ENCODE measurements at regions not wholly inside any gene's neighbourhood (a gene's known extent, or its start where the extent isn't known, plus 50 kb on each side); places are given as distances from the start of the nearest gene placed in this dataset.

- H3K27me3 Mint-ChIP-seq (ENCODE audit: unreplicated experiment), result peaks cover 3% of the 10 kb centered on the region
- no peak for DNase-seq
- H3K9me3 Mint-ChIP-seq (ENCODE audit: unreplicated experiment), result no peaks in the 10 kb centered on the region
- no peaks in the 10 kb centered on the region for H3K4me1 Mint-ChIP-seq (ENCODE audit: low read depth, unreplicated experiment)
- no peak overlapping the region for H3K27ac Mint-ChIP-seq (ENCODE audit: unreplicated experiment)
- H3K36me3 Mint-ChIP-seq (ENCODE audit: unreplicated experiment), result no peaks in the 10 kb centered on the region
- TF ChIP-seq, protein P1, sequence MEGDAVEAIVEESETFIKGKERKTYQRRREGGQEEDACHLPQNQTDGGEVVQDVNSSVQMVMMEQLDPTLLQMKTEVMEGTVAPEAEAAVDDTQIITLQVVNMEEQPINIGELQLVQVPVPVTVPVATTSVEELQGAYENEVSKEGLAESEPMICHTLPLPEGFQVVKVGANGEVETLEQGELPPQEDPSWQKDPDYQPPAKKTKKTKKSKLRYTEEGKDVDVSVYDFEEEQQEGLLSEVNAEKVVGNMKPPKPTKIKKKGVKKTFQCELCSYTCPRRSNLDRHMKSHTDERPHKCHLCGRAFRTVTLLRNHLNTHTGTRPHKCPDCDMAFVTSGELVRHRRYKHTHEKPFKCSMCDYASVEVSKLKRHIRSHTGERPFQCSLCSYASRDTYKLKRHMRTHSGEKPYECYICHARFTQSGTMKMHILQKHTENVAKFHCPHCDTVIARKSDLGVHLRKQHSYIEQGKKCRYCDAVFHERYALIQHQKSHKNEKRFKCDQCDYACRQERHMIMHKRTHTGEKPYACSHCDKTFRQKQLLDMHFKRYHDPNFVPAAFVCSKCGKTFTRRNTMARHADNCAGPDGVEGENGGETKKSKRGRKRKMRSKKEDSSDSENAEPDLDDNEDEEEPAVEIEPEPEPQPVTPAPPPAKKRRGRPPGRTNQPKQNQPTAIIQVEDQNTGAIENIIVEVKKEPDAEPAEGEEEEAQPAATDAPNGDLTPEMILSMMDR (IDR thresholded peaks at IDR 0.05; ENCODE audit: partially characterized antibody, unreplicated experiment), result no peak
- no peak overlapping the region for H3K4me3 Mint-ChIP-seq (ENCODE audit: unreplicated experiment)
Observed at GRCh38 chr15:96254173-96254572, 76.3 kb upstream of the NR2F2 start.

- Mint-ChIP-seq H3K9me3 (ENCODE audit: unreplicated experiment) (peaks cover under 1% of the 10 kb centered on the region), H3K27me3 (ENCODE audit: unreplicated experiment) (peaks cover 3% of the 10 kb centered on the region), H3K36me3 (ENCODE audit: unreplicated experiment) (no peaks in the 10 kb centered on the region), H3K4me3 (ENCODE audit: unreplicated experiment) (no peak overlapping the region), H3K4me1 (ENCODE audit: low read depth, unreplicated experiment) (no peaks in the 10 kb centered on the region), H3K27ac (ENCODE audit: unreplicated experiment) (no peak overlapping the region)
- TF ChIP-seq, protein P1 (IDR thresholded peaks at IDR 0.05; ENCODE audit: partially characterized antibody, unreplicated experiment), result no peak
- no peak for DNase-seq
Observed at GRCh38 chr15:96255599-96255998, 74.9 kb upstream of the NR2F2 start.

GRCh38 chr15:96261575-96262034 is 68.9 kb upstream of the NR2F2 start:
- Mint-ChIP-seq H3K4me1 (ENCODE audit: low read depth, unreplicated experiment) (no peaks in the 10 kb centered on the region), H3K36me3 (ENCODE audit: unreplicated experiment) (no peaks in the 10 kb centered on the region), H3K27me3 (ENCODE audit: unreplicated experiment) (no peaks in the 10 kb centered on the region), H3K4me3 (ENCODE audit: unreplicated experiment) (no peak overlapping the region), H3K27ac (ENCODE audit: unreplicated experiment) (no peak overlapping the region), H3K9me3 (ENCODE audit: unreplicated experiment) (peaks cover 1% of the 10 kb centered on the region)
- DNase-seq, result no peak
- TF ChIP-seq, protein P1 (IDR thresholded peaks at IDR 0.05; ENCODE audit: partially characterized antibody, unreplicated experiment), result no peak

GRCh38 chr15:96262097-96262496 is 68.4 kb upstream of the NR2F2 start:
- peaks cover 1% of the 10 kb centered on the region for H3K9me3 Mint-ChIP-seq (ENCODE audit: unreplicated experiment)
- no peaks in the 10 kb centered on the region for H3K36me3 Mint-ChIP-seq (ENCODE audit: unreplicated experiment)
- H3K4me3 Mint-ChIP-seq (ENCODE audit: unreplicated experiment), result no peak overlapping the region
- no peaks in the 10 kb centered on the region for H3K4me1 Mint-ChIP-seq (ENCODE audit: low read depth, unreplicated experiment)
- H3K27me3 Mint-ChIP-seq (ENCODE audit: unreplicated experiment), result no peaks in the 10 kb centered on the region
- no peak overlapping the region for H3K27ac Mint-ChIP-seq (ENCODE audit: unreplicated experiment)
- no peak for DNase-seq
- TF ChIP-seq, protein P1 (IDR thresholded peaks at IDR 0.05; ENCODE audit: partially characterized antibody, unreplicated experiment), result no peak

DNA sequence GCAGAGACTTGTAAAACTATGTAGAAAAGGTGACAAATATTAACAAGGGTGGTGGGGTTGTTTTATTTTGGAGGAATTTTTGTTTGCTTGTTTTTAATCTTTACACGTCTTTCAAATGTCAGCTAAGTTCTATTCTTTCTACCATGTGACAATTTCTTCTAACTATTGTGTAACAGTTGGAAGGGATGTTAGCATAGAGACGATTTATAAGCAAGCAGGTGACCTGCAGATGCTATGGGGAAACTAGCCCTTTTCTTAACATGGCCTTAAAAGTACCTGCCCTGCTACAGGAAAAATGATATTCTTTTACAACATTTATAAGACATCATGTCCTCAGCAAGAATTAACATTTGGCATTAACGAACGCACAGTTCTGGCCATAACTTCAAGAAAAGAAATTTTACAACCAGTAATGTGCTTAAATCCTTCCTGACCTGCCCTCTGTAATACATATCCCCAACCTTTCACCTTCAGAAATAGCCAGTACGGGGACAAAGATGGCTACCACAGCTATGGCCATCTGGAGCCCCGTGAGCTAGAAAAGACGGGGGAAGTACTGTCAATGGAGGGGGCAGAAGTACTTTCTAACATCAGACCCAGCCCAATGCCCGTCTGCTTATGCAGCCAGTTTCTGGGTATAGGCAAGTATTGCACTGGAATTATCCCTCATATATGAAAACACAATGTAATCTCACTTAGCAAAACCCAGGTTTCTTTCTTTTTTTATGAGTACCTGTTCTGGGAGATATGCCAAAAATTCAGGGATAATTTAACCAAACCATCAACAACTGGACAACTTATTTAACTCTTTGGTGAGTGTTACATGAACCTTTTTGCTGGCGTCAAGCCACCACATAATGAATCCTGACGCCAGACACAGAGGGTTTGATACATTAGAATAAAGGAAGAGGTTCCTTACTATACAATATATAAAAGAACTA is 67.7 kb upstream of the NR2F2 start:
- H3K27me3 Mint-ChIP-seq (ENCODE audit: unreplicated experiment), result no peaks in the 10 kb centered on the region
- no peaks in the 10 kb centered on the region for H3K4me1 Mint-ChIP-seq (ENCODE audit: low read depth, unreplicated experiment)
- TF ChIP-seq, protein P1 (IDR thresholded peaks at IDR 0.05; ENCODE audit: partially characterized antibody, unreplicated experiment), result no peak
- H3K9me3 Mint-ChIP-seq (ENCODE audit: unreplicated experiment), result peaks cover 1% of the 10 kb centered on the region
- no peak overlapping the region for H3K4me3 Mint-ChIP-seq (ENCODE audit: unreplicated experiment)
- no peak for DNase-seq
- no peak overlapping the region for H3K27ac Mint-ChIP-seq (ENCODE audit: unreplicated experiment)
- no peaks in the 10 kb centered on the region for H3K36me3 Mint-ChIP-seq (ENCODE audit: unreplicated experiment)

Measured in glutamatergic neuron (in vitro differentiated cells).